Neuronal stem cell (in vitro differentiated cells): ENCODE measurements at regions not wholly inside any gene's neighbourhood (a gene's known extent, or its start where the extent isn't known, plus 50 kb on each side); places are given as distances from the start of the nearest gene placed in this dataset.

ENCODE experiments used
- DNase-seq: peaks from one replicate; pipeline ENCODE4 v3.0.0-alpha.2; 2013; ENCODE audit warnings: low spot score
- H2AFZ ChIP-seq: one replicate; pipeline ENCODE4 v1.6.1; 2013; ENCODE audit warnings: mild to moderate bottlenecking, low read length, inconsistent platforms
- H2AK5ac ChIP-seq: 2 replicates; pipeline ENCODE4 v1.6.1; 2013; ENCODE audit warnings: low read depth, mild to moderate bottlenecking, inconsistent platforms, low read length, moderate library complexity, mixed read lengths
- H2BK120ac ChIP-seq: 2 replicates; pipeline ENCODE4 v1.6.1; 2013; ENCODE audit warnings: low read depth, mild to moderate bottlenecking, inconsistent platforms, low read length, moderate library complexity, mixed read lengths
- H2BK12ac ChIP-seq: one replicate; pipeline ENCODE4 v1.6.1; 2013; ENCODE audit warnings: low read length, inconsistent platforms
- H2BK15ac ChIP-seq: 2 replicates; pipeline ENCODE4 v1.6.1; 2013; ENCODE audit warnings: mild to moderate bottlenecking, low read length, inconsistent platforms, mixed read lengths
- H2BK5ac ChIP-seq: one replicate; pipeline ENCODE4 v1.6.1; 2013; ENCODE audit warnings: inconsistent platforms, mild to moderate bottlenecking, low read length, moderate library complexity
- H3K14ac ChIP-seq: one replicate; pipeline ENCODE4 v1.6.1; 2013; ENCODE audit warnings: low read length, inconsistent platforms
- H3K18ac ChIP-seq: 2 replicates; pipeline ENCODE4 v1.6.1; 2013; ENCODE audit warnings: low read length, inconsistent platforms
- H3K23ac ChIP-seq: 2 replicates; pipeline ENCODE4 v1.6.1; 2013; ENCODE audit warnings: low read depth, mild to moderate bottlenecking, mixed read lengths, low read length, inconsistent platforms; ENCODE audit not compliant: poor library complexity
- H3K27ac ChIP-seq: replicated peaks from 3 replicates; pipeline ENCODE4 v1.5.1; 2013; ENCODE audit warnings: low read length, inconsistent platforms
- H3K27me3 ChIP-seq, 3 experiments: 2 replicates each; pipeline ENCODE4 v1.6.1; 2013; ENCODE audit warnings: low read length in 3 of 3, mild to moderate bottlenecking in 2 of 3, inconsistent platforms in 1 of 3, low read depth in 1 of 3, mixed read lengths in 1 of 3, moderate library complexity in 1 of 3; ENCODE audit not compliant: control insufficient read depth in 3 of 3, insufficient read depth in 3 of 3
- H3K36me3 ChIP-seq, 2 donors: replicated peaks in 1 of 2; 2 replicates each; pipeline ENCODE4 v1.6.1; 2013; ENCODE audit warnings: low read length in 2 of 2; ENCODE audit not compliant: control insufficient read depth in 2 of 2, insufficient read depth in 2 of 2
- H3K4ac ChIP-seq: 2 replicates; pipeline ENCODE4 v1.6.1; 2013; ENCODE audit warnings: inconsistent platforms, mild to moderate bottlenecking, low read length, moderate library complexity
- H3K4me1 ChIP-seq, 2 donors: 1 replicate in 1 of 2; 2 replicates in 1 of 2; pipeline ENCODE4 v1.6.1; 2013; ENCODE audit warnings: low read length in 2 of 2, low read depth in 1 of 2; ENCODE audit not compliant: control insufficient read depth in 2 of 2, insufficient read depth in 1 of 2
- H3K4me2 ChIP-seq: one replicate; pipeline ENCODE4 v1.6.1; 2013; ENCODE audit warnings: mild to moderate bottlenecking, low read length, inconsistent platforms; ENCODE audit not compliant: insufficient read depth, poor library complexity, severe bottlenecking
- H3K4me3 ChIP-seq, 2 donors: 2 replicates each; pipeline ENCODE4 v1.5.1; 2013; ENCODE audit warnings: low read length in 2 of 2, mild to moderate bottlenecking in 2 of 2, inconsistent platforms in 1 of 2, moderate library complexity in 1 of 2
- H3K79me1 ChIP-seq: one replicate; pipeline ENCODE4 v1.6.1; 2013; ENCODE audit warnings: low read depth, mild to moderate bottlenecking, inconsistent platforms, low read length, moderate library complexity
- H3K9ac ChIP-seq: one replicate; pipeline ENCODE4 v1.6.1; 2013; ENCODE audit warnings: mild to moderate bottlenecking, low read depth, low read length, inconsistent platforms; ENCODE audit not compliant: poor library complexity
- H3K9me3 ChIP-seq, 2 donors: replicated peaks in 1 of 2; 2 replicates each; pipeline versions ENCODE3 to v1.6.1; 2013; ENCODE audit warnings: low read length in 2 of 2, mild to moderate bottlenecking in 2 of 2, inconsistent platforms in 1 of 2, low read depth in 1 of 2, mixed read lengths in 1 of 2, moderate library complexity in 1 of 2; ENCODE audit not compliant: control insufficient read depth in 2 of 2, insufficient read depth in 1 of 2
- H4K8ac ChIP-seq: one replicate; pipeline ENCODE4 v1.6.1; 2013; ENCODE audit warnings: low read depth, mild to moderate bottlenecking, inconsistent platforms, low read length, moderate library complexity
- H4K91ac ChIP-seq: one replicate; pipeline ENCODE4 v1.6.1; 2013; ENCODE audit warnings: low read length, low read depth, mild to moderate bottlenecking, inconsistent platforms; ENCODE audit not compliant: poor library complexity
- WGBS, 2 donors: extraction: QIAGEN DNeasy Blood & Tissue Kit; methylation state at CpG; one replicate each; pipeline ENCODE4 v1.1.7; 2013; ENCODE audit warnings: missing lambda C conversion rate in 2 of 2, mixed read lengths in 1 of 2; ENCODE audit not compliant: insufficient read length in 2 of 2, insufficient replicate concordance in 1 of 2; ENCODE audit errors: extremely low coverage in 2 of 2; 5-methylcytosine and 5-hydroxymethylcytosine counted together

GRCh38 chr4:53694666-53695065 lies 103.4 kb upstream of the LNX1 start:
- Histone ChIP-seq H2BK120ac (no peak overlapping the region), H3K4me2 (no peak overlapping the region), H3K4ac (no peak overlapping the region), H3K4me1 (peaks cover 0 to 2% of the 10 kb centered on the region in 2 donors), H2BK12ac (no peak overlapping the region), H4K8ac (no peak overlapping the region), H4K91ac (no peak overlapping the region), H3K4me3 (no peak overlapping the region), H2AK5ac (no peak overlapping the region), H3K14ac (no peak overlapping the region), H2AFZ (no peak overlapping the region), H3K27ac (no peak overlapping the region), H3K18ac (no peak overlapping the region), H2BK15ac (no peak overlapping the region), H3K9me3 (no peaks in the 10 kb centered on the region), H3K36me3 (no peaks in the 10 kb centered on the region), H3K79me1 (no peaks in the 10 kb centered on the region), H3K23ac (no peak overlapping the region), H3K9ac (no peak overlapping the region), H2BK5ac (no peak overlapping the region), H3K27me3 (no peaks in the 10 kb centered on the region)
- no CpG with 5 or more reads among the region's 2 CpGs for WGBS, 2 donors
- no peak for DNase-seq

- Histone ChIP-seq H3K4me1 (peaks cover 0 to 2% of the 10 kb centered on the region in 2 donors), H3K4ac (no peak overlapping the region), H3K4me3 (no peak overlapping the region), H3K27ac (no peak overlapping the region), H3K79me1 (no peaks in the 10 kb centered on the region), H2BK15ac (no peak overlapping the region), H3K27me3 (no peaks in the 10 kb centered on the region), H3K9me3 (no peaks in the 10 kb centered on the region), H4K8ac (no peak overlapping the region), H3K18ac (no peak overlapping the region), H3K4me2 (no peak overlapping the region), H2BK120ac (no peak overlapping the region), H3K14ac (no peak overlapping the region), H2BK12ac (no peak overlapping the region), H3K9ac (no peak overlapping the region), H4K91ac (no peak overlapping the region), H2AFZ (no peak overlapping the region), H2BK5ac (no peak overlapping the region), H3K23ac (no peak overlapping the region), H3K36me3 (no peaks in the 10 kb centered on the region), H2AK5ac (no peak overlapping the region)
- DNase-seq, result no peak
- no CpG with 5 or more reads among the region's 5 CpGs for WGBS, 2 donors
Measured at GRCh38 chr4:53693909-53694308, 102.6 kb upstream of the LNX1 start.

GRCh38 chr4:53693408-53693807 lies 102.1 kb upstream of the LNX1 start:
- no peak overlapping the region for H2BK5ac ChIP-seq
- no peaks in the 10 kb centered on the region for H3K79me1 ChIP-seq
- no peak overlapping the region for H3K4me3 ChIP-seq
- no peak overlapping the region for H3K27ac ChIP-seq
- no peaks in the 10 kb centered on the region for H3K9me3 ChIP-seq
- H3K23ac ChIP-seq, result no peak overlapping the region
- no peak overlapping the region for H4K8ac ChIP-seq
- H2AFZ ChIP-seq, result no peak overlapping the region
- no peak overlapping the region for H2BK120ac ChIP-seq
- H3K4me2 ChIP-seq, result no peak overlapping the region
- H3K36me3 ChIP-seq, result no peaks in the 10 kb centered on the region
- no peak overlapping the region for H3K4ac ChIP-seq
- no peak overlapping the region for H3K14ac ChIP-seq
- no peaks in the 10 kb centered on the region for H3K27me3 ChIP-seq
- H3K9ac ChIP-seq, result no peak overlapping the region
- DNase-seq, result no peak
- H3K18ac ChIP-seq, result no peak overlapping the region
- peaks cover 0 to 2% of the 10 kb centered on the region in 2 donors for H3K4me1 ChIP-seq
- no peak overlapping the region for H2AK5ac ChIP-seq
- H2BK15ac ChIP-seq, result no peak overlapping the region
- H4K91ac ChIP-seq, result no peak overlapping the region
- WGBS, 2 donors, result no CpG with 5 or more reads among the region's 4 CpGs
- no peak overlapping the region for H2BK12ac ChIP-seq

GRCh38 chr4:53688186-53688790 lies 97.0 kb upstream of the LNX1 start:
- Histone ChIP-seq H3K23ac (no peak overlapping the region), H4K8ac (no peak overlapping the region), H3K4ac (no peak overlapping the region), H2AFZ (no peak overlapping the region), H3K79me1 (no peaks in the 10 kb centered on the region), H3K4me2 (no peak overlapping the region), H3K4me3 (no peak overlapping the region), H2AK5ac (no peak overlapping the region), H3K27me3 (no peaks in the 10 kb centered on the region), H2BK120ac (no peak overlapping the region), H2BK15ac (no peak overlapping the region), H3K27ac (no peak overlapping the region), H3K9ac (no peak overlapping the region), H3K36me3 (no peaks in the 10 kb centered on the region), H2BK5ac (no peak overlapping the region), H4K91ac (no peak overlapping the region), H3K4me1 (peaks cover 0 to 2% of the 10 kb centered on the region in 2 donors), H3K18ac (no peak overlapping the region), H3K9me3 (no peaks in the 10 kb centered on the region), H3K14ac (no peak overlapping the region), H2BK12ac (no peak overlapping the region)
- WGBS, 2 donors, result no CpG with 5 or more reads among the region's 2 CpGs
- DNase-seq, result no peak
